Activated gamma-delta T cell treated with Interleukin-2 at 50 U/mL for 16 hours (primary cell): ENCODE measurements at regions not wholly inside any gene's neighbourhood (a gene's known extent, or its start where the extent isn't known, plus 50 kb on each side); places are given as distances from the start of the nearest gene placed in this dataset.
"Not testable (repeated sequence)": the region's sequence is repeated elsewhere in the genome, so short reads cannot be mapped to it uniquely, and the experiment has no call there.

Source experiments
- DNase-seq: peaks from one replicate; pipeline ENCODE4 v3.0.0-alpha.2; 2020

DNA sequence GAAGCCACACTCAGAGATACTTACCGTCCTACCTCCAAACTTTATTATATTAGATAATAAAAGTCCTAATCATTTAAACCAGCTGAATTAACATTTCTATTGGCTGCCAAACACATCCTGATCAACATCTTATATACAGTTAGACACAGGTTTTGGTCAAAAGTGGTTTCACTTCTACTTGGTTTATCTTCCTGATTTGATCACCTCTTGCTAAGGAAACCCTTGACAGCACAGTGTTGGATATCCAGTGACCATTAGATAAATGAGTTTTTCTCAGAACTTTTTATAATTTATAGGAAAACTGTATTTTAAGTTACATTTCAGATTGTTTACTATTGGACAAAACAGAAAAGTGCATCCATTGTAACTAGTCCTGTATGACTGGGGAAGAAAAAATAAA lies 198.4 kb upstream of the NR2F2 start:
- no peak for DNase-seq

DNA sequence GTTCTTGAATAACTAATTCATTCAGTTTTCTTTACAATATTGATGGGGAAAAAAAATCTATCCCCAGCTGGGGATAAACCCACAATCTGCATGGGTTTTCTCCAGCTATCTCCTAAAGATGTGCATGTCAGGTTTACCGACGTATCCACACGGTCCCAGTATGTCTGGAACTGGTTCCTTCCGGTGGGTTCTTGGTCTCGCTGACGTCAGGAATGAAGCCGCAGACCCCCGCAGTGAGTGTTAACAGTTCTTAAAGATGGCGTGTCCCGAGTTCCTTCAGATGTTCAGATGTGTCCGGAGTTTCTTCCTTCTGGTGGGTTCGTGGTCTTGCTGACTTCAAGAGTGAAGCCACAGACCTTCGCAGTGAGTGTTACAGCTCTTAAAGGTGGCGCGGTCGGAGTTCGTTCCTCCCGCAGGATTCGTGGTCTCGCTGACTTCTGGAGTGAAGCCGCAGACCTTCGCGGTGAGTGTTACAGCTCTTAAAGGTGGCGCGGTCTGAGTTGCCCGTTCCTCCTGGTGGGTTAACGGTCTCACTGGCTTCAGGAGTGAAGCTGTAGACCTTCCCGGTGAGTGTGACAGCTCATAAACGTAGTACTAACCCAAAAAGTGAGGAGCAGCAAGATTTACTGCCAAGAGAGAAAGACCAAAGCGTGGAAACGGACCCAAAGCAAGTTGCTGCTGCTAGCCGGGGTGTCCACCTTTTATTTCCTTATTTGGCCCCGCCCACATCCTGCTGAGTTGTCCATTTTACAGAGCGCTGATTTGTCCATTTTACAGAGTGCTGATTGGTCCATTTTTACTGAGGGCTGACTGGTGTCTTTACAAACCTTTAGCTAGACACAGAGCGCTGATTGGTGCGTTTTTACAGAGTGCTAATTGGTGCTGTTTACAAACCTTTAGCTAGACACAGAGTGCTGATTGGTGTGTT lies 195.1 kb upstream of the NR2F2 start:
- DNase-seq: no peak

DNA sequence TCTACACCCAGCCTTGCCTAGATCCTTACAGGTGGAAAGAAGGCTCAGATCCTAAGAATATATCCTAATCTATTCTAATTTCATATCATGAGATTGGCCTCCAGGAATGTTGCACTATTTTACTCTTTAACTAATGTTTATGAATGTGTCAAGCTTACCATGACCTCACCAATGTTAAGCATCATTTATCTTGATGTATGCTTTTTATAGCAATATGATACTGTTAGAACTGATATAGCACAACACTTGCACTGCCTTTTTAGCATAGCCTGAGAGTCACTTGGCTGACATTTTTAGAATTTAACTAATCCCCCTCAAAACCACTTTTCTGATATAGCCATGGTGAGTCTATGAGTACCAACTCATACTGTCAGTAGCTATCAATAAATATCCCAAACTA lies 191.5 kb upstream of the NR2F2 start:
- no peak for DNase-seq

DNA sequence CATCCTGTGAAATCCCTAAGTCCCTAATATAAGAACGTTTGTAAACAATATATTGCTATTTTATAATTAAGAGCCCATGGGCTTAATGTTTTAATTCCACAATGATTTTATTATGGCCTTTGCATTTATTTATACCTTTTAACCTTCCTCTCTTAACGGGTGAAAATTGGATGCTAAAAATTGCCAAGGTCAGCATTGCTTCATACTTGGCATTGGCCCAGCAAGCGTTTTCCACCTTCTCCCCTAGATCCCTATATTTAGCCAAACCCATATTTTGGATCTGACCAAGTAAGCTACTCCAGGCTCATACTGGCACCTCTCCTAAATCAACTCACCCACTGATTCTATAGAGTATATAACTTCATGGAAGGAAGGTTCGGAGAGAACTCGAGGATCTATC lies 188.0 kb upstream of the NR2F2 start:
- DNase-seq: no peak

DNA sequence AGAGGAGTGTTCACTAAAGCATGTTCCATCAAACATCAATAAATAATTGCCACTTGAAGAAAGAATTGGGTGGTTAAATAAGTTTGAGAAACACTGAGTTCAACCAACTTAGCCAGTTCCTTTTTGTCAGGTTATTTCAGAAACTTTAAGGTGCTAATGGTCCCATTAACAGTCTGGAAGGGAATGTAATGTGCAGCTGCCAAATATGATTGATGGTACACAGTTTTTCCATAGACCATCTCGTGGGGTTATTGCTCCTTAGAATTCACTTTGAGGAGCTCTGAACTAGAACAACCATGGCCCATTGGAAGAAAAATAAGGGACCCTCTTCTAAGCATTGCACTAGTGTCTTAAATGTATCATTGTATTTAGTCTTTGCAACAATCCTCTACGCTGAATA lies 185.8 kb upstream of the NR2F2 start:
- DNase-seq: no peak

DNA sequence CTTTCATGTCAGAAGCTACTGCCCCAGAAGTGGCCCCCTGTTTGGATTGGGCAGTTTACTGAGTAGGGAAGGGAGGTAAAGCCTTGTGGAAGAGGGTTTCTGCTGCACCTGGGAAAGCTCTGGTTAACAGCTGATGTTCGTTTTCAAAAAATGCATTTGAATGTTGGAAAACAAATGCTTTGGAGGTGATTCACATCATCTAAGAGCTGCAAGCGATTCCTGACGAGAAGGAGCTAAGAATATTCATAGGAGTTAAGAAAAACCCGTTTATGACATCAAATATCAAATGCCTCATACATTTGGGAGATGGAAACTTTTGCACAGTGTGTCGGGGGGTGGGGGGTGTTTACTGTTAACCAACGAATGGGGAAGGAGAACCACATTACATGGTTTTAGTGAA lies 183.8 kb upstream of the NR2F2 start:
- DNase-seq: no peak

DNA sequence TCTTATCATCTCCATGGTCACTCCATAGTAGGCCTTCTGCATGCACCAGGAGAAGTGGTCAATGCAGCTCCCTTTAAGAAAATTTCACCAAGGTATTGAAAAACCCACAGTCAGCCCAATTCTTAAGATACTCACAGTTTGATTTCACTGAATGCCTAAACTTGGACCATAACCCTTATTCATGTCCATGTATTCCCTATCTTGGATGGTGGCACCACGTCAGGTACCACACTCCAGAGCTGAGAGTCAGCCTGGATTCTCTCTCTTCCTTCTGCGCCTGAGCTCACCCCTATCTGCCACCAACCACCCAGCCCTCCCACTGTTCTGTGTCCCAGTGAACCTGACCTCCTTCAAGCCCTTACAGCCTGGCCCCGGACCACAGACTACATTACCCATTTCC lies 183.2 kb upstream of the NR2F2 start:
- no peak for DNase-seq

DNA sequence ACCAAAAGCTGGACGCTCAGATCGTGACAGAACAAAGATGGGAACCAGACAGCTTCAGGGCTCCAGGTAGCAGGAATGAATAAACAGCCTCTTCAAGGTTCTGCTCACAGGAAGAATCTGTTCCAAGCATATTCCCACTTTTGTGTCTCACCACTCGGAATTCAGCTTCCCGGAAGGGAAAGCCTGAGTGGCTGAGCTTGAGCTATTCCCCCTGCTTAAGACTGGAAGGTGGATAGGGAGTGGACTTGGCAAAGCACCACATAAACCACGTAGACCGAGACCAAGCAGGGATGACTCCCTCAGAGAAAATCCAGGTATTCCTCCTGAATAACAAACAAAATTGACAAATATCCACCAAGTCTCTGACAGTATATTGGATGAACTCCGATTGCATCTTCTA lies 180.2 kb upstream of the NR2F2 start:
- no peak for DNase-seq

DNA sequence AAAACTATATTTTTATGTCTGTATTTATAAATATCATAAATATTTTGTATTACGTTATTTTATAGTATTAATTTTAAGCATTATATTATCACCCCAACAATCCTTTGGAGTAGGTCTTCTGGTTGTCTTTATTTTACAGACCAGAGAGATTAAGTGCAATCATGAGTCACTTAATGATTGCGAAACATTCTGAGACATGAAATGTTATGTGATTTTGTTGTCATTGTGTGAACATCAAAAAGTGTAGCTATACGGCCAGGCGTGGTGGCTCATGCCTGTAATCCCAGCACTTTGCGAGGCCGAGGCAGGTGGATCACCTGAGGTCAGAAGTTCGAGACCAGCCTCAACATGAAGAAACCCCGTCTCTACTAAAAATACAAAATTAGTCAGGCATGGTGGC lies 178.8 kb upstream of the NR2F2 start:
- DNase-seq: not testable (repeated sequence)

DNA sequence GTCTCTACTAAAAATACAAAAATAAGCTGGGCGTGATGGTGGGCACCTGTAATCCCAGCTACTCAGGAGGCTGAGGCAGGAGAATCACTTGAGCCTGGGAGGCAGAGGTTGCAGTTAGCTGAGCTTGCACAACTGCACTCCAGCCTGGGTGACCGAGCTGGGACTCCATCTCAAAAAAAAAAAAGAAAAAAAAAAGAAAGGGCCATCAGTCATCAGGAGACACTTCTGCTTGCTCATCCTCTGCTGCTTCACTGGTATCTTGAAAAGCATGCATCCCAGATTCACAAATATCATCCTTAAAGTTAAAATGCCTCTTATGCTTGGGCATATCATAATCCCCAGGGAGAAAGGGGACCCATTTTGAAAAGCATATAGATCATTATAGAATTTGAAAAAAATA lies 176.6 kb upstream of the NR2F2 start:
- no peak for DNase-seq

DNA sequence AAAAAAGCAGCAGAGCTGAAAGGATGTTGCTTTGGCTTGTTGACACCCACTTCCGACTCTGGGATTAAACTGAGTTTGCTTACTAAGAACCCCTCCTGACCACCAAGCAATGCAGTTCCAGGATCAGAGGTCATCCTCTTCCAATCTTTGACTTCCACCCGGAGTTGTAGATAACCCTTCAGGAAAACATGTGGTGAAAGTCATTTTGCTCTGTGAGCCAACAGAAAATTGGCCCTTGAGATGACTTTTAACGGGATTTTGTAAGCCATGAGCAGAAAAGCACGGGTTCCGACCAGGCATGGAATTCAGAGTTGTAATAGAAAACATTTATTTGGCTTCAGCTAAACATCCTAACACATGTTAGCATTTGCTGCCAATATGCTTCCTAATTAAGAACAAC lies 171.6 kb upstream of the NR2F2 start:
- DNase-seq: no peak

DNA sequence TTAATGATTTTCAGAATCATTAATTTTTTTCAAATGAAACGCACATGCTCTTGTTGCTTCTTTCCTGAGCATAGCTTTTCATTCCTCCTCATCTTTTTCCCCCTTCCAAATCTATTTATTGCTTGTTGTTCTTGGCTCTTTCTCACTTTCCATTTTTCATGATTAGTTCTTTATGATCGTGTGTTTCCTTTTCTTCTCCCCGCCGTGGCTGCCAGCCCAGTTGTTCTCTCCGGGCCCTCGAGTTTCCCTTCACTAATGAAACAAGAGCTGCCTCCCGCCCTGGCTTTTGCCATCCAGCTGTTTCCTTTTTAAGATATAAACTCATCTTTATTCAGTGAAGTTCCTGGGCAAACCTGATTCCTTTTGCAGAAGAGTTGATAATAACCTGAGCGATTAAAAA lies 170.2 kb upstream of the NR2F2 start:
- no peak for DNase-seq

DNA sequence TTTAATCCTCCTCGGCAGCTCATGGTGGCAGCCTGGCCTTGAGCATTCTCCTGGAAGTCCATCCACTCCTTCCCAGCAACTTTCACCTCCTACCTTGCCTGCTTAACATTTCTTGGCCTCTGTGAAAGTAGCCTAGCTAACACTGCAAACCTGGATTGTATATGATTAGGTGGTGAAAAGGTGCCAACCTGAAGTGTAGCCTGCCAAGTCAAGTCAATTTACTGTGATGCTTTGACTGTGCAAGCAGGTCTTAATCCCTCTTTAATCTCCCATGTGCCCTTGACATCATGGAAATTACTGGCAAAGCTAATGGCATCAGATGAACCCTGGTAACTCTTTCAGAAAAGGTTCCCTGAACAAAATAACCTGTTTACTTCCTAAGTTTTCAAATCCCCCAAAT lies 169.7 kb upstream of the NR2F2 start:
- no peak for DNase-seq

DNA sequence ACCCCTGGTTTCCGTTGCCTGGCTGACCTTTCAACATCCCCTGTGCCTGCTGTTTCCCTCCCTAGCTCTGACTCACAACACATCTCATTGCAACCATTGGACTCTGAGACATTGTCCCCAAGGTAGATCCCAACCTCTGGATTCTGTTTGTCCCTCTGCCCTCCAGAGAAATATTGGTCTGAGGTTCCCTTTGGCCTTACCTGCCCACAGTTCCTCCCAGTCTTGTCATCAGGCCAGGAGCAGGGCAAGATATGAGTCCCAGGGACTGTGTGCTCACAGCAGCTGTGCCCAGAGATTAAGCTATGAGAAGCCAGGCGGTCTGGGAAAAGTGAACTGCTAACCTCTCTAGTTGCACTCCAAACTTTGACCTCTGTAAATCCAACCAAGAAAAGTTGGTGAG lies 168.2 kb upstream of the NR2F2 start:
- no peak for DNase-seq

DNA sequence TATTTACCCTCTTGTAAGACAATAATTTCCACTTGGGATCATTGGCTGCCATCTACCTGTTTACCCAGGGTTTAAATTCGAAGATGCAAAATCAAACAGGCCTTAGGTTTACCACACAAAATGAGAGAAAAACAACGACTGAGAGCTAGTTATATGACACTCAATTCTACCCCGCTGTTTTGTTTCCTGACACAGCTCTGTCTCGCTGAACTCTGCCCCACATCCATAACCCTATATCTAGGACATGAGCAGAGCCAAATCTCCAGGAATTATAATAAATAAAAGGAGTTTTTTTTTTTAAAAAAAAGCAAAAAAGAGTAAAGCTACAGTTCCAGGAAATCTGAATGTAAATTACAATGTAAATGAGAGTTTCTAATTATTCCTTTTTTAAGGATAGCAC lies 165.4 kb upstream of the NR2F2 start:
- DNase-seq: no peak

DNA sequence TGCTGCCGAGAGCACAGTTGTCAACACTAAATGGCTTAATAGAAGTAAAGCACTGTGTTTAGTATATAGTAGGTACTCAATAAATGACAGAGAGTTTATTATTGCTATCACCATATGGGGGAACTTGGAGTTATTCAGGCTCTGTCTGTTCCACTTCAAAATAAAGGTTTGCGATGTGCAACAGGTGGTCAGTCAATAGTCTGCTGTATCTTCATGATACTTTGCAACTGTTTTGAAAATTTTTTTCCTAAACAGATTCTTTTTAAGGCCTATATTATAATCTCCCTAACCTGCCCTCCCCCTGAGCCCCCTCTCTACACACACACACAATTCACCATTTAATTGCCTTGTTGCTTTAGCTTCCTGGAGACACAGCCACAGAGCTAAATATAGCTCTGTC lies 164.7 kb upstream of the NR2F2 start:
- no peak for DNase-seq

DNA sequence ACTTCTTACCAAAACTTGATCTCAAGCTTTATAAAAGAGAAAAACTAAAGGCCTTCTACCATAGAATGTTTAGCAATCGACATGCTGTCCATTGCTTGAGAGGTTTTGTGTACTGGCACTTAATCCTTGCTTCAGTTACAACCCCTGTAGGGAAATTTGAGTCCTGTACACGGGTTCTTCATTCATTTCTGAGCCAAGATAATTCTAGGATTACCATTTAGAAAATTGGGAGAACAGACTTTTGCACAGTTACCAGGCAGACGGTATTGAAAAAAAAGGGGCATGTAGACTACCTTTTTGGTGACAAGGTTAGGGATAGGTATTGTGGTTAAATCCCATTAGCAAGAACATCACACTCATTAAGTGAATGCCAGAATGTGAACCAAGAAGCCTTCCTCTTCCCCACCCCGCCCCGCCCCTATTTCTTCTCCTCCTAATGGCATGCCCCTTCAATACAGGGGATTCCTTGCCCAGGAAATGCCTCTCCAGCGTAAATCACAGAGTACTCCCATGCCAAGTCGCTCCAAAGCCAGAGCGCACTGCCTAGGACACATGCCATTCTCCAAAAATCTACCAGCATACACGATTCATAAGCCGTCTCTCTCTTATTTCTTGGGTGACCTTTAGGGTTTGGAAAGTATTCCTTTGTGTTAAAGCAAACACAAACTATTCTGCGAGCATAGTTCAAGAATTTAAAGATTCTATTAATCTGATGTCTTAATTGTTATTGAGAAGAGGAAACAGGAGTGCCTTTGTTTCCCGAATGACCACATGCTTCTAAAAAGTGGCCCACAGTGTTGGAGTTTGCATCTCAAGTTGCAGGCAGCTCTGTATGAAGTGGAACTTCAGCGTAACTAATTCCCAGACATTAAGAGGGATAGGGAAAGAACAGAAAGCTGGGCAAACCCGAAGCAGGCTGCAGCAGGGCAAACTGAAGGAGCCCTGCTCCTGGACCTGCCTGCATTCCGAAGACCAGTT lies 164.0 kb upstream of the NR2F2 start:
- DNase-seq: no peak

DNA sequence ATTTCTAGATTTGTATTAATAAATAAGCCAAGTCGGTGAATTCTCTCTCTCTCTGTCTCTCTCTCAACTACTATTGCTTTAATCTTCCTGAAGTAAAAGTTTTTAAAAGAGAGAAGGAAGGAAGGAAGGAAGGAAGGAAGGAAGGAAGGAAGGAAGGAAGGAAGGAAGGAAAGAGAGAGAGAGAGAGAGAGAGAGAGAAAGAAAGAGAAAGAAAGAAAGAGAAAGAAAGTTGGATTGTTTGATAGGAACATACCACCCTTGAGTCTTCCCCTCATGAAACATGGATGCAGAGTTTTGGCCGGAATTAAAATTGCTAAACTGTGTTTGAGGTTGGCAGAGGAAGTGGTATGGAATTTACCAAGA lies 159.9 kb upstream of the NR2F2 start:
- DNase-seq: not testable (repeated sequence)

DNA sequence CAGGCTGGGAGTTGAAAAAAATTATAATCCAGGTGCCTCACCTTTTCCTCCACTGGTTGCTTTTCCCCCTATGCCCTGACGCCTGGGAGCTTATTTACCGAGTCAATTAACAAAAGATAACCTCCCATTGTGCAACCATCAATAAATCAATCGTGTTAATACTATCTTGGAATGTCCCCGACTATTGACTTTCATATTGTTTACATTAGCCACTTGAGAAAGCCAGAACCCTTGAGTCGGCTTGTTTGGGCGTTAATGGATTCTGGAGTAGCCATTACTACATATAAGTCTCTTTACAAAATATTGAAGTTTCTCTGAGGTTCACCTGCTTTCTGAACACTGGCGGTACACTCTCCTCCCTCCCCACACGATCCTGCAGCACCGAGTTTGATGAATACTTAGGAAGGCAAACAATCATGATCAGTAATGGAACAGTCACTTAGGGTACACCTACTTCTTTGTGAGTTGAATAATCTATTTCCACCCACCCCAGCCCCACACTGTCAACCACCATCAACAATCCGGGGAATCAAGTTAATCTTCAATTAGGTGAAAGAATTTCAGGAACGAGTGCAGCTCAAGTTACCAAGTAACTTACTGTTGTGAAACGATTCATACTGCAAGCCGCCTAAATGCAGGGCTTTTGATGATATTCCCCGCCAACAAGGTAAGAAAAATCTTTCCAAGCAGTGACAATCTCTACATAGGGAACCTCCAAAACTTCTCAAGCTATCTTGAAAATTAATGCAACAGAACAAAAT lies 159.3 kb upstream of the NR2F2 start:
- no peak for DNase-seq

DNA sequence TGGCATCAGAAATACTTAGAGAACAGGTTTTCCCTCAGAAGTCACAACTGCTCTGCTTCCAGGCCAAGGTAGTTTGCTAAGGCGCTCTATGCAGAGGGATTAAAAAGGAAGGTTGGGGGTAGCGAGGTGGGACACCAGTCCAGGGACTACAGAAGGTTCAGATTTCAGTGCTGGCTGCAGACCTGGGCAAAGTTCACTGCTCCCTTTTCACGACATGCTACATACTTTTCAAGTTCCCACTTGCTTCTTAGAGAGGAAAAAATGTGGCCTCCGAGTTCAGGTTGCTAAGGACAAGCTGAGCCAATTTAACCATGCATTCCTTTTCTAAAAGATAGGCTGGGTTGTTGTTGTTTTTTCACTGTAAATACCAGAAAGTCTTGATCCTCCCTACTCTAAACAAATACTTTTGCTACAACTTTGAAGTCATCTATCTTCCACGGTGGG lies 158.6 kb upstream of the NR2F2 start:
- DNase-seq: no peak

DNA sequence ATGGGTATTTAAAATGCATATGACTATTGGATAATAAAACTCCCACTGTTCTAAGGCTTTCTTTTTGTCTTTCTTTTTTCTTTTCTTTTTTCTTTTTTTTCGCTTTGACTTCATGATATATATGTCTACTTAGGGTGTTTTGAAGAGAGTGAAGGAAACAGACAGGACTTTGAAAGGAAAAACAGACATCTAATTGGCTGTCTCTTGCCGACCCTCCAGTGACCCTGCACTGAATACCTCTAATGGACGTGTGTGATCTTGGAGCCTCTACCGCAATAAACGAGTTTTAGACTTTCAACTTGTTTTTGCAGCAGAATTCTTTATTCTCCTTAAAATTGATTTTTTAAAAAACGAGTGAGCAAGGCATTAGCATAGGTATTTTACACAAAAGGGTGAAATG lies 158.1 kb upstream of the NR2F2 start:
- no peak for DNase-seq

DNA sequence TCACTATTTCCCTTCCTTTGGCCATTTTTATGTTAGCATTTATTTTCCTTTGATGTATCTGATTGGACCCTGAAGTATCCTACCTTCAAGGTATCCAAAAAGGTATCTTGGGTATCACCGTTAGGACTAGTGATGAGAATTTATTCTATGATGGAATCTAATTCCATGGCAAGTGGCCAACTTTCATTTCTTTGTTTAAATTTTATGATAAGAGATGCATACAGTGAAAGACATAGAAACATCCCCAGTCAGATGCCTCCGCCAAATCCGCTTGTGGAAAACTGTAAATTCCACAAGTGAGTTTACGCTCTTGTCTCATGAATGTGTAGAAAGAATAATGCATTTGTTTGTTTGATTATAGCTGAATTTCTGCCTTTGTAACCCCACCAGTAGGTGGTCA lies 153.7 kb upstream of the NR2F2 start:
- DNase-seq: no peak

DNA sequence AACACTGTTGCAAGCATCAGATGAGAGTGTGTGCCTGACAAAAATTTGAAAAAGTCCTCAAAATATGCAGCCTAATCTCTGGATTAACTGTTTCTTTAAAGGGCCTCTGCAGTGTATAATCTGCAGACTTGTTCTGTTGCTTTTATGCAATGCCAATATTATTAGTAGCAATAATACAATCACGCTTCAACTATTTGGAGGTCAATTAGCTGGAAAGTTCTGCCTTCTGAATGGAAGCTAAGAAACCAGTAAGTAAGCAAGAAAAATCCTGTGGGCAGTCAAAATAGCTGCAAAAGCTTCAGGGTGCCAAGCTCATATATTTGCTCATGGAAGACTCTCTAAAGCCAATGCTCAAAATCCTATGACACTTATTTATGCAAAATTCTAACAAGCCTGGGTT lies 153.2 kb upstream of the NR2F2 start:
- no peak for DNase-seq
